BLaER1 (cell line): ENCODE measurements at regions not wholly inside any gene's neighbourhood (a gene's known extent, or its start where the extent isn't known, plus 50 kb on each side); places are given as distances from the start of the nearest gene placed in this dataset.

Experiments
- H3K27ac ChIP-seq: shearing (Covaris generic); formaldehyde crosslinking; 2 replicates; pipeline ENCODE4 v1.8.1; 2022
- H3K27me3 ChIP-seq: shearing (Covaris generic); formaldehyde crosslinking; 2 replicates; pipeline ENCODE4 v1.8.1; 2022
- H3K36me3 ChIP-seq: shearing (Covaris generic); formaldehyde crosslinking; 2 replicates; pipeline ENCODE4 v1.8.1; 2022
- H3K4me1 ChIP-seq: shearing (Covaris generic); formaldehyde crosslinking; 2 replicates; pipeline ENCODE4 v1.8.1; 2022
- H3K4me2 ChIP-seq: shearing (Covaris generic); formaldehyde crosslinking; 2 replicates; pipeline ENCODE4 v1.8.1; 2022
- H3K4me3 ChIP-seq: shearing (Covaris generic); formaldehyde crosslinking; 2 replicates; pipeline ENCODE4 v1.8.1; 2022
- H3K9ac ChIP-seq: shearing (Covaris generic); formaldehyde crosslinking; 2 replicates; pipeline ENCODE4 v1.8.1; 2022
- H3K9me3 ChIP-seq: shearing (Covaris generic); formaldehyde crosslinking; 2 replicates; pipeline ENCODE4 v1.8.1; 2022
- H4K20me1 ChIP-seq: shearing (Covaris generic); formaldehyde crosslinking; 2 replicates; pipeline ENCODE4 v1.8.1; 2022
- Cebpa-rat ChIP-seq: shearing (Covaris generic); IDR thresholded peaks from 2 replicates; pipeline ENCODE4 v1.8.1; 2022

- H3K9ac ChIP-seq, result no peak overlapping the region
- H3K4me2 ChIP-seq, result no peak overlapping the region
- no peaks in the 10 kb centered on the region for H3K36me3 ChIP-seq
- no peak overlapping the region for H3K27ac ChIP-seq
- H3K9me3 ChIP-seq, result no peaks in the 10 kb centered on the region
- no peak for TF ChIP-seq Cebpa-rat
- H4K20me1 ChIP-seq, result no peaks in the 10 kb centered on the region
- H3K4me3 ChIP-seq, result no peak overlapping the region
- H3K27me3 ChIP-seq, result no peaks in the 10 kb centered on the region
- no peaks in the 10 kb centered on the region for H3K4me1 ChIP-seq
These were observed 315.8 kb upstream of the TSHZ3 start for GRCh38 chr19:31664997-31665396.

- H3K9ac ChIP-seq, result no peak overlapping the region
- no peaks in the 10 kb centered on the region for H3K4me1 ChIP-seq
- H3K4me3 ChIP-seq, result no peak overlapping the region
- H3K4me2 ChIP-seq, result no peak overlapping the region
- H3K27ac ChIP-seq, result no peak overlapping the region
- no peaks in the 10 kb centered on the region for H3K36me3 ChIP-seq
- no peaks in the 10 kb centered on the region for H3K9me3 ChIP-seq
- TF ChIP-seq Cebpa-rat, result no peak
- H3K27me3 ChIP-seq, result no peaks in the 10 kb centered on the region
- H4K20me1 ChIP-seq, result no peaks in the 10 kb centered on the region
These were observed 316.9 kb upstream of the TSHZ3 start for GRCh38 chr19:31666126-31666525.

GRCh38 chr19:31667106-31667505 is 317.9 kb upstream of the TSHZ3 start:
- H3K4me1 ChIP-seq, result no peaks in the 10 kb centered on the region
- H3K9ac ChIP-seq, result no peak overlapping the region
- TF ChIP-seq Cebpa-rat, result no peak
- H3K4me3 ChIP-seq, result no peak overlapping the region
- no peak overlapping the region for H3K4me2 ChIP-seq
- no peaks in the 10 kb centered on the region for H4K20me1 ChIP-seq
- H3K27ac ChIP-seq, result no peak overlapping the region
- no peaks in the 10 kb centered on the region for H3K36me3 ChIP-seq
- H3K27me3 ChIP-seq, result no peaks in the 10 kb centered on the region
- H3K9me3 ChIP-seq, result no peaks in the 10 kb centered on the region

- H3K27ac ChIP-seq, result no peak overlapping the region
- H3K4me2 ChIP-seq, result no peak overlapping the region
- H3K9ac ChIP-seq, result no peak overlapping the region
- H4K20me1 ChIP-seq, result no peaks in the 10 kb centered on the region
- H3K4me3 ChIP-seq, result no peak overlapping the region
- H3K27me3 ChIP-seq, result no peaks in the 10 kb centered on the region
- H3K9me3 ChIP-seq, result no peaks in the 10 kb centered on the region
- no peaks in the 10 kb centered on the region for H3K4me1 ChIP-seq
- H3K36me3 ChIP-seq, result no peaks in the 10 kb centered on the region
- TF ChIP-seq Cebpa-rat, result no peak
These were observed 319.7 kb upstream of the TSHZ3 start for GRCh38 chr19:31668921-31669320.

GRCh38 chr19:31670931-31671330 is 321.7 kb upstream of the TSHZ3 start:
- no peaks in the 10 kb centered on the region for H3K9me3 ChIP-seq
- no peak overlapping the region for H3K9ac ChIP-seq
- no peak overlapping the region for H3K27ac ChIP-seq
- no peaks in the 10 kb centered on the region for H3K36me3 ChIP-seq
- H3K4me3 ChIP-seq, result no peak overlapping the region
- TF ChIP-seq Cebpa-rat, result no peak
- no peaks in the 10 kb centered on the region for H4K20me1 ChIP-seq
- no peaks in the 10 kb centered on the region for H3K4me1 ChIP-seq
- H3K27me3 ChIP-seq, result no peaks in the 10 kb centered on the region
- no peak overlapping the region for H3K4me2 ChIP-seq

GRCh38 chr19:31671411-31672035 is 322.3 kb upstream of the TSHZ3 start:
- Histone ChIP-seq H3K9ac (no peak overlapping the region), H3K4me2 (no peak overlapping the region), H4K20me1 (no peaks in the 10 kb centered on the region), H3K9me3 (no peaks in the 10 kb centered on the region), H3K36me3 (no peaks in the 10 kb centered on the region), H3K4me3 (no peak overlapping the region), H3K4me1 (no peaks in the 10 kb centered on the region), H3K27me3 (no peaks in the 10 kb centered on the region), H3K27ac (no peak overlapping the region)
- no peak for TF ChIP-seq Cebpa-rat

GRCh38 chr19:31674503-31675192 is 325.4 kb upstream of the TSHZ3 start:
- H3K4me1 ChIP-seq, result no peaks in the 10 kb centered on the region
- TF ChIP-seq Cebpa-rat, result no peak
- H3K9me3 ChIP-seq, result no peaks in the 10 kb centered on the region
- H4K20me1 ChIP-seq, result no peaks in the 10 kb centered on the region
- H3K4me2 ChIP-seq, result no peak overlapping the region
- no peak overlapping the region for H3K4me3 ChIP-seq
- H3K9ac ChIP-seq, result no peak overlapping the region
- H3K27ac ChIP-seq, result no peak overlapping the region
- no peaks in the 10 kb centered on the region for H3K36me3 ChIP-seq
- no peaks in the 10 kb centered on the region for H3K27me3 ChIP-seq

GRCh38 chr19:31675193-31675913 is 326.1 kb upstream of the TSHZ3 start:
- Histone ChIP-seq H3K9me3 (no peaks in the 10 kb centered on the region), H3K36me3 (no peaks in the 10 kb centered on the region), H3K4me2 (no peak overlapping the region), H3K9ac (no peak overlapping the region), H3K27ac (no peak overlapping the region), H4K20me1 (no peaks in the 10 kb centered on the region), H3K4me3 (no peak overlapping the region), H3K4me1 (no peaks in the 10 kb centered on the region), H3K27me3 (no peaks in the 10 kb centered on the region)
- TF ChIP-seq Cebpa-rat, result no peak

GRCh38 chr19:31676271-31677004 is 327.2 kb upstream of the TSHZ3 start:
- no peaks in the 10 kb centered on the region for H3K4me1 ChIP-seq
- H3K36me3 ChIP-seq, result no peaks in the 10 kb centered on the region
- no peak for TF ChIP-seq Cebpa-rat
- H3K9ac ChIP-seq, result no peak overlapping the region
- no peaks in the 10 kb centered on the region for H3K9me3 ChIP-seq
- H3K4me3 ChIP-seq, result no peak overlapping the region
- H3K27me3 ChIP-seq, result no peaks in the 10 kb centered on the region
- no peak overlapping the region for H3K27ac ChIP-seq
- no peaks in the 10 kb centered on the region for H4K20me1 ChIP-seq
- no peak overlapping the region for H3K4me2 ChIP-seq

- no peaks in the 10 kb centered on the region for H4K20me1 ChIP-seq
- no peak overlapping the region for H3K4me3 ChIP-seq
- no peak overlapping the region for H3K27ac ChIP-seq
These were observed 329.2 kb upstream of the TSHZ3 start for GRCh38 chr19:31678421-31678820.

More at GRCh38 chr19:31678421-31678820, 329.2 kb upstream of the TSHZ3 start:
- Histone ChIP-seq H3K27me3 (no peaks in the 10 kb centered on the region), H3K4me2 (no peak overlapping the region), H3K9ac (no peak overlapping the region), H3K36me3 (no peaks in the 10 kb centered on the region), H3K9me3 (no peaks in the 10 kb centered on the region), H3K4me1 (no peaks in the 10 kb centered on the region)
- no peak for TF ChIP-seq Cebpa-rat
